ENCODE measurements at regions not wholly inside any gene's neighbourhood (a gene's known extent, or its start where the extent isn't known, plus 50 kb on each side); places are given as distances from the start of the nearest gene placed in this dataset.

- H3K9me3 Mint-ChIP-seq: no peaks in the 10 kb centered on the region
- intact Hi-C loops (cut with micrococcal nuclease): no loop called here
- Histone ChIP-seq H3K27ac (ENCODE audit: low read depth in 1 of 2, low read length in 2 of 2) (no peak overlapping the region), H3K36me3 (replicated peaks in 1 of 2; ENCODE audit: control insufficient read depth in 1 of 2, insufficient read depth in 2 of 2, low read length in 2 of 2) (peaks cover 12 to 33% of the 10 kb centered on the region in 2 donors), H2AFZ (ENCODE audit: insufficient read depth, low read depth, low read length, poor library complexity, severe bottlenecking) (no peak overlapping the region), H3K9ac (ENCODE audit: insufficient read depth, low read length, poor library complexity, severe bottlenecking) (no peak overlapping the region), H3K79me2 (ENCODE audit: insufficient read depth, low read length) (no peaks in the 10 kb centered on the region), H3K4me3 (replicated peaks in 1 of 3; ENCODE audit: low read depth in 2 of 3, low read length in 3 of 3) (no peak overlapping the region), H3K4me1 (ENCODE audit: control insufficient read depth in 1 of 2, insufficient read depth in 2 of 2, low read length in 2 of 2) (peaks cover 0 to 6% of the 10 kb centered on the region in 2 donors), H3K27me3 (ENCODE audit: control insufficient read depth in 2 of 2, insufficient read depth in 2 of 2, low read length in 2 of 2) (no peaks in the 10 kb centered on the region), H3K9me3 (replicated peaks in 1 of 2; ENCODE audit: control insufficient read depth in 1 of 2, insufficient read depth in 1 of 2, low read length in 2 of 2) (no peaks in the 10 kb centered on the region), H4K20me1 (ENCODE audit: insufficient read depth, low read length) (peaks cover 14% of the 10 kb centered on the region), H3K4me2 (replicated peaks; ENCODE audit: extremely low read depth, low read length, poor library complexity, severe bottlenecking) (no peak overlapping the region)
- TF ChIP-seq CTCF (IDR thresholded peaks at IDR 0.05): no peak
- H3K36me3 Mint-ChIP-seq: peaks cover 52 to 66% of the 10 kb centered on the region in 2 donors
- peaks cover 12% of the 10 kb centered on the region for H3K4me1 Mint-ChIP-seq
- peaks cover 0 to 2% (median 0%) of the 10 kb centered on the region in 3 donors for H3K27me3 Mint-ChIP-seq (ENCODE audit: low read depth in 3 of 3)
- no peak overlapping the region for H3K27ac Mint-ChIP-seq
- no peak overlapping the region for H3K4me3 Mint-ChIP-seq
- DNase-seq: no peak
- 97% methylated on average over 8 of the region's 9 CpGs for WGBS (ENCODE audit: insufficient coverage)
These were observed 51.4 kb downstream of the RIN2 start for GRCh38 chr20:19809505-19809904.

GRCh38 chr20:19811231-19811630 lies 53.2 kb downstream of the RIN2 start:
- H3K4me1 Mint-ChIP-seq: peaks cover 24% of the 10 kb centered on the region
- WGBS (ENCODE audit: insufficient coverage): 100% methylated on average over 1 of the region's 8 CpGs
- peaks cover 0 to 2% (median 0%) of the 10 kb centered on the region in 3 donors for H3K27me3 Mint-ChIP-seq (ENCODE audit: low read depth in 3 of 3)

More at GRCh38 chr20:19811231-19811630, 53.2 kb downstream of the RIN2 start:
- Histone ChIP-seq H3K27ac (ENCODE audit: low read depth in 1 of 2, low read length in 2 of 2) (no peak overlapping the region), H2AFZ (ENCODE audit: insufficient read depth, low read depth, low read length, poor library complexity, severe bottlenecking) (no peak overlapping the region), H3K9ac (ENCODE audit: insufficient read depth, low read length, poor library complexity, severe bottlenecking) (no peak overlapping the region), H3K4me3 (replicated peaks in 1 of 3; ENCODE audit: low read depth in 2 of 3, low read length in 3 of 3) (no peak overlapping the region), H3K4me2 (replicated peaks; ENCODE audit: extremely low read depth, low read length, poor library complexity, severe bottlenecking) (no peak overlapping the region), H4K20me1 (ENCODE audit: insufficient read depth, low read length) (peaks cover 14% of the 10 kb centered on the region), H3K79me2 (ENCODE audit: insufficient read depth, low read length) (no peaks in the 10 kb centered on the region), H3K27me3 (ENCODE audit: control insufficient read depth in 2 of 2, insufficient read depth in 2 of 2, low read length in 2 of 2) (no peaks in the 10 kb centered on the region), H3K9me3 (replicated peaks in 1 of 2; ENCODE audit: control insufficient read depth in 1 of 2, insufficient read depth in 1 of 2, low read length in 2 of 2) (no peaks in the 10 kb centered on the region), H3K4me1 (ENCODE audit: control insufficient read depth in 1 of 2, insufficient read depth in 2 of 2, low read length in 2 of 2) (peaks cover 11 to 17% of the 10 kb centered on the region in 2 donors), H3K36me3 (replicated peaks in 1 of 2; ENCODE audit: control insufficient read depth in 1 of 2, insufficient read depth in 2 of 2, low read length in 2 of 2) (peaks cover 12 to 25% of the 10 kb centered on the region in 2 donors)
- TF ChIP-seq CTCF (IDR thresholded peaks at IDR 0.05): no peak
- no peak overlapping the region for H3K4me3 Mint-ChIP-seq
- intact Hi-C loops (cut with micrococcal nuclease): no loop called here
- no peak for DNase-seq
- H3K27ac Mint-ChIP-seq: no peak overlapping the region
- no peaks in the 10 kb centered on the region for H3K9me3 Mint-ChIP-seq
- peaks cover 40 to 50% of the 10 kb centered on the region in 2 donors for H3K36me3 Mint-ChIP-seq
